Spleen (tissue), 11 donors: ENCODE measurements at regions not wholly inside any gene's neighbourhood (a gene's known extent, or its start where the extent isn't known, plus 50 kb on each side); places are given as distances from the start of the nearest gene placed in this dataset.
A peak's percentile ranks its signal among the peaks of the same experiment; 100 is the strongest.
"Not testable (repeated sequence)": the region's sequence is repeated elsewhere in the genome, so short reads cannot be mapped to it uniquely, and the experiment has no call there.

Experiments used
- DNase-seq: peaks from one replicate; pipeline ENCODE4 v3.0.0-alpha.2; 2020
- H3K27ac ChIP-seq, 8 donors: fragments of 200-600 bp; sonication (generic) in 7 of 8; 1 replicate in 4 of 8; 2 replicates in 4 of 8; pipeline versions ENCODE4 v1.5.0 to v1.8.0; 2016 to 2021; ENCODE audit warnings: inconsistent platforms in 4 of 8, mild to moderate bottlenecking in 4 of 8, moderate library complexity in 1 of 8
- H3K27me3 ChIP-seq, 7 donors: fragments of 200-600 bp; sonication (generic) in 6 of 7; replicated peaks in 1 of 7; 1 replicate in 4 of 7; 2 replicates in 3 of 7; pipeline versions ENCODE4 v1.5.0 to v1.8.0; 2016 to 2021; ENCODE audit warnings: inconsistent platforms in 3 of 7, mild to moderate bottlenecking in 1 of 7
- H3K36me3 ChIP-seq, 6 donors: fragments of 200-600 bp; sonication (generic) in 5 of 6; 1 replicate in 4 of 6; 2 replicates in 2 of 6; pipeline versions ENCODE4 v1.5.0 to v1.8.0; 2016 to 2021; ENCODE audit warnings: inconsistent platforms in 2 of 6
- H3K4me1 ChIP-seq, 6 donors: fragments of 200-600 bp; sonication (generic) in 5 of 6; 1 replicate in 3 of 6; 2 replicates in 3 of 6; pipeline versions ENCODE4 v1.5.0 to v1.8.0; 2016 to 2021; ENCODE audit warnings: inconsistent platforms in 3 of 6
- H3K4me3 ChIP-seq, 8 donors: fragments of 200-600 bp; sonication (generic) in 7 of 8; 1 replicate in 4 of 8; 2 replicates in 4 of 8; pipeline versions ENCODE4 v1.5.0 to v1.8.0; 2016 to 2021; ENCODE audit warnings: inconsistent platforms in 4 of 8, mild to moderate bottlenecking in 4 of 8, moderate library complexity in 2 of 8
- H3K9me3 ChIP-seq, 8 donors: fragments of 200-600 bp; sonication (generic) in 7 of 8; 1 replicate in 4 of 8; 2 replicates in 4 of 8; pipeline versions ENCODE4 v1.5.0 to v1.8.0; 2016 to 2021; ENCODE audit warnings: inconsistent platforms in 4 of 8
- POLR2A ChIP-seq, 3 donors: fragments of 450-650 bp; IDR thresholded peaks; one replicate each; pipeline ENCODE4 v1.5.1; 2017; ENCODE audit warnings: antibody characterized with exemption in 3 of 3, mild to moderate bottlenecking in 1 of 3
- POLR2AphosphoS5 ChIP-seq, 3 donors: sonication (generic); formaldehyde crosslinking; IDR thresholded peaks; one replicate each; pipeline ENCODE4 v1.5.1; 2017; ENCODE audit warnings: antibody characterized with exemption in 3 of 3
- WGBS, 5 donors: extraction: QIAGEN DNeasy Blood & Tissue Kit in 3 of 5; methylation state at CpG; one replicate each; pipeline versions ENCODE4 v1.1.5 to v1.1.7; 2013 to 2018; 5-methylcytosine and 5-hydroxymethylcytosine counted together
- intact Hi-C: fragments of 100-400 bp; cut with DNase I; formaldehyde crosslinking; loops from one replicate; pipeline ENCODE4 v1.15.0; 2023; ENCODE audit warnings: low total_unique reads
- TF ChIP-seq, protein P1 (sequence below), 11 experiments: fragments of 200-600 bp in 7 of 11; fragments of 450-650 bp in 4 of 11; sonication (generic) in 4 of 11; IDR thresholded peaks in 8 of 11; conservative IDR thresholded peaks in 3 of 11; 1 replicate in 7 of 11; 2 replicates in 4 of 11; pipeline versions ENCODE4 v1.4.0 to v1.8.0; 2016 to 2021; ENCODE audit warnings: antibody characterized with exemption in 11 of 11, inconsistent platforms in 4 of 11, mild to moderate bottlenecking in 1 of 11
- donor health status: healthy with polysubstance abuse.
- donor health status: DM: no; HTN: no; CAD: no; lungs with moderate emphysema.
- donor health status: DM: no; HTN: no; CAD: no.
- donor health status: Bipolar disorder and iron deficiency.
- donor health status: healthy.
- donor health status: DM: no; HTN: no; CAD: no.
- donor health status: DM: yes; HTN: yes; CAD: no.

DNA sequence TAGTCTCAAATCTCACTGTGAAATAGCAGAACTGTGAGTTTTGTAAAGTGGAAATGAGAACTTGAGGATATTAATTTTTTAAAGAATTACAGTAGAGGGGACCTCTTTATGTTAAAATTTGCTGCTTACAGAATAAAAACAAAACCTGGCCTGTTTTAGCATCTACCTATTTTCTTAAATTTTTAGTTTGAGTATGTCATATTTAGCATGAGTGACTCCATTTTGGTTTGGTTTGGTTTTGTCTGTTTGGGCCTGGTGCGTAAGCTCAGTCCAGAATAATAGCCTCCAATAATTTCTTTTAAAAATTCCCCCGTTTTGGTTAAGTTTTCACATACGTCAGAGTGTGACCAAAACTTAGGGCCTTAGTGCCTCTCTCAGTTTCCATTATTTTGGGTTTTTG, 152.0 kb upstream of the ZNF92 start:
- intact Hi-C loops, result no loop called here
- Histone ChIP-seq H3K36me3 (no peaks in the 10 kb centered on the region), H3K27me3 (no peaks in the 10 kb centered on the region), H3K27ac (no peak overlapping the region), H3K9me3 (no peaks in the 10 kb centered on the region), H3K4me1 (no peaks in the 10 kb centered on the region), H3K4me3 (no peak overlapping the region)
- 78 to 99% (median 88%) methylated on average over 3 of the region's 3 CpGs for WGBS, 5 donors
- TF ChIP-seq, protein P1, sequence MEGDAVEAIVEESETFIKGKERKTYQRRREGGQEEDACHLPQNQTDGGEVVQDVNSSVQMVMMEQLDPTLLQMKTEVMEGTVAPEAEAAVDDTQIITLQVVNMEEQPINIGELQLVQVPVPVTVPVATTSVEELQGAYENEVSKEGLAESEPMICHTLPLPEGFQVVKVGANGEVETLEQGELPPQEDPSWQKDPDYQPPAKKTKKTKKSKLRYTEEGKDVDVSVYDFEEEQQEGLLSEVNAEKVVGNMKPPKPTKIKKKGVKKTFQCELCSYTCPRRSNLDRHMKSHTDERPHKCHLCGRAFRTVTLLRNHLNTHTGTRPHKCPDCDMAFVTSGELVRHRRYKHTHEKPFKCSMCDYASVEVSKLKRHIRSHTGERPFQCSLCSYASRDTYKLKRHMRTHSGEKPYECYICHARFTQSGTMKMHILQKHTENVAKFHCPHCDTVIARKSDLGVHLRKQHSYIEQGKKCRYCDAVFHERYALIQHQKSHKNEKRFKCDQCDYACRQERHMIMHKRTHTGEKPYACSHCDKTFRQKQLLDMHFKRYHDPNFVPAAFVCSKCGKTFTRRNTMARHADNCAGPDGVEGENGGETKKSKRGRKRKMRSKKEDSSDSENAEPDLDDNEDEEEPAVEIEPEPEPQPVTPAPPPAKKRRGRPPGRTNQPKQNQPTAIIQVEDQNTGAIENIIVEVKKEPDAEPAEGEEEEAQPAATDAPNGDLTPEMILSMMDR (IDR thresholded peaks at IDR 0.05 in 8 of 11, conservative IDR thresholded peaks at IDR 0.05 in 3 of 11), result no peak
- no peak for TF ChIP-seq POLR2A (IDR thresholded peaks at IDR 0.05)
- TF ChIP-seq POLR2AphosphoS5 (IDR thresholded peaks at IDR 0.05), result no peak
- no peak for DNase-seq

DNA sequence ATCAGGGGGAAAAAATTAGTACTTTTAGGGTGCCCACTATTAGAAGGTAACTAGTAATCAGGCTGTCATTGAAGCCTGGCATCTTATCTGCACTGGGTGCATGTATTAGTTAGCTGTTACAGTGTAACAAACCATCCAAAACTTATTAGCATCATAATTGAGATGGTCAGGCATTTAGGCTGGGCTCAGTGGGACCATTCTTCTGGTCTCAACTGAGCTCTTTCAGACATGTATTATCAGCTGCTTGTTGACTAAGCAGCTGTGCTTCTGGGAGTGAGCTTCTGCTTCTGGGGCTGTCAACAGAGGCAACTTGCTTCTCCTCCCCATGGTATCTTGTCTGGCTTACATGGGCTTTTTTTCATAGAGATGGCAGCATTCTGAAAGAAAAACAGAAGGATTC, 154.0 kb upstream of the ZNF92 start:
- no peaks in the 10 kb centered on the region for H3K9me3 ChIP-seq
- intact Hi-C loops, result loop anchor here (5.0 kb wide), 1 partner anchor 88 kb away; no protein-coding TSS in a partner anchor
- H3K27me3 ChIP-seq, result no peaks in the 10 kb centered on the region
- no peak overlapping the region for H3K4me3 ChIP-seq
- DNase-seq, result no peak
- TF ChIP-seq, protein P1 (IDR thresholded peaks at IDR 0.05 in 8 of 11, conservative IDR thresholded peaks at IDR 0.05 in 3 of 11), result no peak
- no peak for TF ChIP-seq POLR2AphosphoS5 (IDR thresholded peaks at IDR 0.05)
- no peak for TF ChIP-seq POLR2A (IDR thresholded peaks at IDR 0.05)
- H3K27ac ChIP-seq, result no peak overlapping the region
- H3K36me3 ChIP-seq, result no peaks in the 10 kb centered on the region
- no peaks in the 10 kb centered on the region for H3K4me1 ChIP-seq

DNA sequence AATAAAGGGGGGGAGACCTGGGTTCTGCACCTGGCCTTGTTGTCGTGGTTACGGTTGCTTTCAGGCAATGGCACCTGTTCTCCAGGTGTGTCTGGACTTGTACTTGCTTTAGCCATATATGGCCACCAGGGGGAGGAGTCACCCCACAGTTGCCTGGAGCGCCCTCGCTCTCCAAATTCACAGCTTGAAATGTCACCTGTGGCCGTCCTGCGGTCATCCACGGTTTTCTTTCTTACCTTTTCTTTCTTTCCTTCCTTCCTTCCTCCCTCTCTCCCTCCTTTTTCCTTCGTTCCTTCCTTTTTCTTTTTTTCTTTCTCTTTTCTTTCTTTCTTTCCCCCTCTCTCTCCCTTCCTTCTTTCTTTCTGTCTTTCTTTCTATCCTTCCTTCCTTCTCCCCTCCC, 157.2 kb upstream of the ZNF92 start:
- H3K36me3 ChIP-seq, result no peaks in the 10 kb centered on the region
- H3K9me3 ChIP-seq, result no peaks in the 10 kb centered on the region
- intact Hi-C loops, result loop anchor here (5.0 kb wide), 1 partner anchor 91 kb away; no protein-coding TSS in a partner anchor
- no peaks in the 10 kb centered on the region for H3K4me1 ChIP-seq
- no peak overlapping the region for H3K27ac ChIP-seq
- 9 to 12% (median 11%) methylated on average over 8 of the region's 8 CpGs for WGBS, 5 donors
- TF ChIP-seq, protein P1 (IDR thresholded peaks at IDR 0.05 in 8 of 11, conservative IDR thresholded peaks at IDR 0.05 in 3 of 11), result peak in 10 of 11 experiments; percentile 37 to 80 (median 74)
- no peak for TF ChIP-seq POLR2AphosphoS5 (IDR thresholded peaks at IDR 0.05)
- DNase-seq, result peak; percentile 86
- no peak overlapping the region for H3K4me3 ChIP-seq
- H3K27me3 ChIP-seq, result no peaks in the 10 kb centered on the region

DNA sequence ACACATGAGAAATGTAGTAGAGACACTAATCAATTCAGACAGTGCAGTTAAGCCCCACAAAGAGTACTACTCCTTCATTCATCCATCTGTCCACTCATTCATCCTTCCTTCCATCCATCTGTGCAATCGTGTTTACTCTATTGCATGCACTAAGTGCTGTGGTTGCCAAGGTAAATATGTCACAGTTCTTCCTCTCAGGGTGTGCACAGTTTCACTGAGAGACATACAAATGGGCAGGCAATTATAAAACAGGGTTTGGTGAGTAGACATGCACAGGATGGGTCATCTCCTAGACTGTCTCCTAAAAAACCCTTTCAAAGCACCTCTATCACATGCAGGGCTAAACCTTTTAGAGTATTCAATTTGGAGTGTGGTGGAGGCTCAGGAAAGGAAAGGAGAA, 160.4 kb upstream of the ZNF92 start:
- H3K4me1 ChIP-seq, H3K36me3 ChIP-seq, H3K27me3 ChIP-seq, DNase-seq, intact Hi-C loops, H3K9me3 ChIP-seq, H3K4me3 ChIP-seq, H3K27ac ChIP-seq: not testable (repeated sequence)
- WGBS, 5 donors, result 46 to 83% (median 59%) methylated on average over 1 of the region's 1 CpG

DNA sequence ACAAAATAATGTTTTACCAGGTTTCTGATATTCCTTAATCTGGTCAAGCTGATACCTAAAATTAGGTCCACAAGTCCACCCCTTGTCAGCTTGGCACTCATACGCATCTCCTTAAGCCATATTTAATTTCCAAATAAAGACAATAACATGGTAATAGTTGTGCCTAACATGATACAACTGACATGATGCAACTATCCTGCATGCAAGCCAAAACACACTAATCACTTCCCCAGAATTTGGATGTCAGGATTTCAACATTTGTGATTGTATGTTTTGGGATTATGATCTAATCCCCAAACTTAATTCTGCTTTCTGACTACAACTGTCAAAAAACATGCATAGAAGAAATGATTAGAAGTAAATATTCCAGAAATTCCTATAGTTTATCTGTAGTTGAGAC, 174.4 kb upstream of the ZNF92 start:
- intact Hi-C loops, H3K27me3 ChIP-seq, H3K4me3 ChIP-seq, H3K27ac ChIP-seq, DNase-seq, H3K9me3 ChIP-seq, H3K4me1 ChIP-seq, H3K36me3 ChIP-seq: not testable (repeated sequence)
- WGBS, 5 donors, result 78 to 91% methylated on average over 1 of the region's 1 CpG; no CpG with 5 or more reads in 3 of the 5 donors

DNA sequence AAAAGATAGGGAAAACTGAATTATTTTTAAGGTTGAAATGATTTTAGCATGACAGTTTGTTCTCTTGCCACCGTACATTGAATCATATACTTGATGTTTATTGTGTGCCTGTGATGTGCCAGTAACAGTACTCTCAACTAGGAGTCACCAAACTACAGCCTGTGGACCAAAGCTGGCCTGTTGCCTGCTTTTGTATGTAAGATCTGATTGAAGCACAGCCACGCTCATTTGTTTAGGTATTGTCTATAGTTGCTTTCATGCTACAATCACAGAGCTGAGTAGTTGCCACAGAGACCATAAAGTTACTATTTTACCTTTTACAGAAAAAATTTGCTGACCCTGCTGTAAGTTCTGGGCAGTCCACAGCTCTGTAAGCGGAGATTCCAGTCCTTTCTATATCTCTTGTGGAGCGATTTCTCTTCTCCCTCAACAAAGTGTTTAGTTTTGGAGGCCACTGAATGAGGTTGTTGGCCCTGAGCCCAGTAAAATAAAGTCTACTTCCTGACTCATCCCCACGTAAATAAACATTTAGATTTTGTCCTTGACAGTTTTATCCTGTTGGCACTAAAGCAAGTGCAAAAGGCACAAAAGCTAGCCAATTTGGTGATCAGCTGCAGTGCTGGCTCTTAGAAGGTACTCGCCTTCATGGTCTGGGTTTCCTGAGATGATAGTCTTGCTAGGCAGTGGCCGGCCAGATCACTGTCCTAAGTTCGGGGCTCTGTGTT, 180.2 kb upstream of the ZNF92 start:
- WGBS, 5 donors, result 61 to 74% (median 70%) methylated on average over 2 to 4 of the region's 8 CpGs
- DNase-seq, H3K36me3 ChIP-seq, H3K4me3 ChIP-seq, H3K4me1 ChIP-seq, H3K27ac ChIP-seq, H3K27me3 ChIP-seq, intact Hi-C loops, H3K9me3 ChIP-seq: not testable (repeated sequence)

DNA sequence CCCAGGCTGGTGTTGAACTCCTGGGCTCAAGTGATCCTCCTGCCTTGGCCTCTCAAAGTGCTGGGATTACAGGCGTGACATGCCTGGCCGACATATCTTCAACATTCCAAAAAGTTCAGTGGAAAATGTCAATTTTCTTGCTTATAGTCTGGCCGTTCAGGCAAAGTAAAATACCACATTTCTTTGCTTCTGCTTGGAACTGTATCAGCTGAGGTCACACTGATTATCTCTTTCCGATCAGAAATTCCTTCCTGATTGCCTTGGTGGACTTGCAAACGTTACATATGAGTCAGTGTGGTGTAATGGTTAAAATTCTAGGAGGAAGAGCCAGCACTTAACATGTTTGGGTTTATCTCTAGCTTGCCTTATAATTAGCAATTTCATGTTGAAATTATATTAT, 170.6 kb upstream of the ERV3-1 start:
- H3K9me3 ChIP-seq, intact Hi-C loops, H3K36me3 ChIP-seq, H3K27ac ChIP-seq, DNase-seq, H3K4me1 ChIP-seq, H3K4me3 ChIP-seq, H3K27me3 ChIP-seq: not testable (repeated sequence)
- WGBS, 5 donors, result 36 to 54% (median 44%) methylated on average over 4 to 5 of the region's 5 CpGs

DNA sequence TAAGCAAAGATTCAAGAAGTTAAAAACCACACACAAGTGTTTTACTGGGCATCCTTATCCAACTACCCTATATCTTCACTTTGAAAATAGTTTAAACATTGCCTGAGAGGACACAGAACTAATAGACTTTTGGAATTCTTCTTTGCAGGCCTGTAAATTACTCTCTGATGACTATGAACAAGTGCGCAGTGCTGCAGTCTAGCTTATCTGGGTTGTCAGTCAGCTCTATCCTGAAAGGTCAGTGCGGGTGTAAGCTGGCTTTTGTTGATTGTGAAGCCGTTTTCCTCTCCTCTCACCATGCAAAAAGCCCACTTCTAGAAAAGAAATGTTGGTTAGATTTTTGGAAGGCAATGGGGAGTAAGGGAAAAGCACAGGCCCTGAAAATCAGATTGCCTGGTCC, 143.6 kb upstream of the ERV3-1 start:
- intact Hi-C loops, H3K36me3 ChIP-seq, H3K4me1 ChIP-seq, DNase-seq, H3K27me3 ChIP-seq, H3K9me3 ChIP-seq, H3K4me3 ChIP-seq, H3K27ac ChIP-seq: not testable (repeated sequence)
- WGBS, 5 donors, result no CpG with 5 or more reads among the region's 3 CpGs
